ENCODE measurements at regions not wholly inside any gene's neighbourhood (a gene's known extent, or its start where the extent isn't known, plus 50 kb on each side); places are given as distances from the start of the nearest gene placed in this dataset.

DNA sequence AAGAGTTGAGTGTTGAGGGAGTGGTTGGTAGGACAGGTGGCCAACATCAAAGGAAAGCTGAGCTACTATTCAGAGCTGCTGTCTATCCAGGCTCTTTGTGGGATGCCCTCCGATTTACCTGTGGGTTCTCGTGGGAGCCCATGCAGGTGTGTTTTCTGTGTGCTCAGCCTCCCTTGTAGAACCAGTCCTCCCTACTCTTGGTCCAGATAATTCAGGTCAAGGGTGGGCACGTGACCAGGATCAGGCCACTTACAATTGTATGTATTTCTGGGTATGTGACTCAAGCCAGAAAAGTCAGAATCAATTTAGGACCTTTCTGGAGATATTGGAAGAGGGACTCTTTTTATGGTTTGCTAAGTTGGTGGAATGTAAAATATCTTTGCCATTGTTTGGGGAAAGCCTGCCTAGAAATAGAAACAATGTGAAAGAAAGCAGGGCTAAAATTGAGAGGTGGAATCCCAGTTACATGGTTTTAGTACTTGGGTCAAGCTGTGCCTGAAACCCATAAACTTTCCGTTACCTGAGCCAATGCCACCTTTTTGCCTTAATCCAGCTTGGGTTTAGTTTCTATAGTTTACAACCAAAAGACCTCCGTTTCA is 93.2 kb downstream of the PDCL3 start:
- TF ChIP-seq, protein P1, sequence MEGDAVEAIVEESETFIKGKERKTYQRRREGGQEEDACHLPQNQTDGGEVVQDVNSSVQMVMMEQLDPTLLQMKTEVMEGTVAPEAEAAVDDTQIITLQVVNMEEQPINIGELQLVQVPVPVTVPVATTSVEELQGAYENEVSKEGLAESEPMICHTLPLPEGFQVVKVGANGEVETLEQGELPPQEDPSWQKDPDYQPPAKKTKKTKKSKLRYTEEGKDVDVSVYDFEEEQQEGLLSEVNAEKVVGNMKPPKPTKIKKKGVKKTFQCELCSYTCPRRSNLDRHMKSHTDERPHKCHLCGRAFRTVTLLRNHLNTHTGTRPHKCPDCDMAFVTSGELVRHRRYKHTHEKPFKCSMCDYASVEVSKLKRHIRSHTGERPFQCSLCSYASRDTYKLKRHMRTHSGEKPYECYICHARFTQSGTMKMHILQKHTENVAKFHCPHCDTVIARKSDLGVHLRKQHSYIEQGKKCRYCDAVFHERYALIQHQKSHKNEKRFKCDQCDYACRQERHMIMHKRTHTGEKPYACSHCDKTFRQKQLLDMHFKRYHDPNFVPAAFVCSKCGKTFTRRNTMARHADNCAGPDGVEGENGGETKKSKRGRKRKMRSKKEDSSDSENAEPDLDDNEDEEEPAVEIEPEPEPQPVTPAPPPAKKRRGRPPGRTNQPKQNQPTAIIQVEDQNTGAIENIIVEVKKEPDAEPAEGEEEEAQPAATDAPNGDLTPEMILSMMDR (IDR thresholded peaks at IDR 0.05) = no peak
- TF ChIP-seq POLR2A (IDR thresholded peaks at IDR 0.05) = no peak

Measured in Peyer's patch (tissue), 4 donors.